ENCODE measurements at regions not wholly inside any gene's neighbourhood (a gene's known extent, or its start where the extent isn't known, plus 50 kb on each side); places are given as distances from the start of the nearest gene placed in this dataset.

- no peak for DNase-seq
- ATAC-seq (ENCODE audit: low read depth): no peak
- Histone ChIP-seq H2BK5ac (ENCODE audit: low read depth, low read length, poor library complexity, severe bottlenecking) (no peak overlapping the region), H4K5ac (ENCODE audit: low read depth, low read length) (no peak overlapping the region), H3K27me3 (ENCODE audit: control insufficient read depth, insufficient read depth, low read length) (no peaks in the 10 kb centered on the region), H3K9ac (ENCODE audit: low read depth, low read length) (no peak overlapping the region), H4K20me1 (ENCODE audit: insufficient read depth, low read length) (no peaks in the 10 kb centered on the region), H4K8ac (ENCODE audit: low read depth in 2 of 2, low read length in 2 of 2) (no peak overlapping the region), H2BK15ac (ENCODE audit: low read depth, low read length) (no peak overlapping the region), H3K79me1 (ENCODE audit: low read depth in 1 of 2, low read length in 2 of 2) (no peaks in the 10 kb centered on the region), H3K56ac (ENCODE audit: extremely low read depth, insufficient read depth, low read length) (no peak overlapping the region), H3K9me1 (ENCODE audit: insufficient read depth, low read length) (no peaks in the 10 kb centered on the region), H2AK9ac (replicated peaks; ENCODE audit: low read depth, low read length, poor library complexity) (no peak overlapping the region), H2AFZ (replicated peaks; ENCODE audit: low read length, poor library complexity) (no peak overlapping the region), H3K4me3 (ENCODE audit: insufficient read depth, low read depth, low read length) (no peak overlapping the region), H3K9me3 (ENCODE audit: control insufficient read depth, insufficient read depth, low read length) (peaks cover 39% of the 10 kb centered on the region), H3K23ac (ENCODE audit: low read depth, low read length) (no peak overlapping the region), H3K4ac (ENCODE audit: low read depth, low read length) (no peak overlapping the region), H2AK5ac (ENCODE audit: low read depth, low read length) (no peak overlapping the region), H3K4me1 (ENCODE audit: control insufficient read depth, insufficient read depth, low read length) (no peaks in the 10 kb centered on the region), H2BK120ac (ENCODE audit: low read depth, low read length) (no peak overlapping the region), H3K36me3 (ENCODE audit: control insufficient read depth, insufficient read depth, low read length) (no peaks in the 10 kb centered on the region), H3K18ac (ENCODE audit: low read depth, low read length) (no peak overlapping the region), H3K4me2 (ENCODE audit: low read depth, low read length) (no peak overlapping the region), H4K91ac (ENCODE audit: insufficient read depth, low read depth, low read length) (no peak overlapping the region), H3K27ac (ENCODE audit: insufficient read depth, low read length) (no peak overlapping the region), H2BK20ac (ENCODE audit: low read depth, low read length) (no peak overlapping the region), H3K14ac (replicated peaks; ENCODE audit: low read depth, low read length) (no peak overlapping the region)
- POLR2A ChIA-PET (ENCODE audit: unreplicated experiment): no interaction called here
- no TSS peak for BruUV-seq (replicated peaks)
- 52% methylated on average over 4 of the region's 9 CpGs; no CpG with 5 or more reads in 1 of the 2 experiments for WGBS, 2 experiments (ENCODE audit: extremely low coverage in 2 of 2, insufficient read length in 1 of 2)
- TF ChIP-seq RFX5 (IDR thresholded peaks at IDR 0.05; ENCODE audit: low read depth, low read length): no peak
- no peak for TF ChIP-seq USF2 (IDR thresholded peaks at IDR 0.05; ENCODE audit: low read depth, low read length)
- TF ChIP-seq NFE2L2 (IDR thresholded peaks at IDR 0.05; ENCODE audit: low read depth, low read length): no peak
- no peak for TF ChIP-seq CHD1 (IDR thresholded peaks at IDR 0.05; ENCODE audit: low read depth, low read length)
- no peak for TF ChIP-seq ELK1 (IDR thresholded peaks at IDR 0.05; ENCODE audit: borderline replicate concordance, low read depth, low read length)
- intact Hi-C loops (cut with micrococcal nuclease): no loop called here
- dilution Hi-C loops (cut with HindIII; ENCODE audit: low sequenced_read_pairs, unreplicated experiment): no loop called here
- in situ Hi-C loops (cut with MboI; ENCODE audit: low sequenced_read_pairs): no loop called here
- CTCF ChIA-PET: no interaction called here
These were observed 487.3 kb upstream of the CDH4 start for GRCh38 chr20:60764771-60765170.
